Astrocyte of the cerebellum (primary cell): ENCODE measurements at regions not wholly inside any gene's neighbourhood (a gene's known extent, or its start where the extent isn't known, plus 50 kb on each side); places are given as distances from the start of the nearest gene placed in this dataset.

ENCODE experiments used
- DNase-seq: peaks from one replicate; pipeline ENCODE4 v3.0.0-alpha.2; 2011; ENCODE audit warnings: low read depth
- H3K4me3 ChIP-seq: 2 replicates; pipeline ENCODE4 v1.5.1; 2011; ENCODE audit warnings: mild to moderate bottlenecking, low read depth, low read length, moderate library complexity
- in situ Hi-C: cut with HindIII; loops from 2 replicates; pipeline ENCODE4 v1.10.0; 2017; ENCODE audit warnings: low sequenced_read_pairs
- TF ChIP-seq, protein P1 (sequence below): IDR thresholded peaks from 2 replicates; pipeline ENCODE4 v1.5.1; 2012; ENCODE audit warnings: low read length, low read depth, moderate library complexity, mild to moderate bottlenecking; ENCODE audit errors: missing control alignments

GRCh38 chr4:18234108-18234507 lies 212.6 kb upstream of the LCORL start:
- in situ Hi-C loops = no loop called here
- no peak for DNase-seq
- TF ChIP-seq, protein P1, sequence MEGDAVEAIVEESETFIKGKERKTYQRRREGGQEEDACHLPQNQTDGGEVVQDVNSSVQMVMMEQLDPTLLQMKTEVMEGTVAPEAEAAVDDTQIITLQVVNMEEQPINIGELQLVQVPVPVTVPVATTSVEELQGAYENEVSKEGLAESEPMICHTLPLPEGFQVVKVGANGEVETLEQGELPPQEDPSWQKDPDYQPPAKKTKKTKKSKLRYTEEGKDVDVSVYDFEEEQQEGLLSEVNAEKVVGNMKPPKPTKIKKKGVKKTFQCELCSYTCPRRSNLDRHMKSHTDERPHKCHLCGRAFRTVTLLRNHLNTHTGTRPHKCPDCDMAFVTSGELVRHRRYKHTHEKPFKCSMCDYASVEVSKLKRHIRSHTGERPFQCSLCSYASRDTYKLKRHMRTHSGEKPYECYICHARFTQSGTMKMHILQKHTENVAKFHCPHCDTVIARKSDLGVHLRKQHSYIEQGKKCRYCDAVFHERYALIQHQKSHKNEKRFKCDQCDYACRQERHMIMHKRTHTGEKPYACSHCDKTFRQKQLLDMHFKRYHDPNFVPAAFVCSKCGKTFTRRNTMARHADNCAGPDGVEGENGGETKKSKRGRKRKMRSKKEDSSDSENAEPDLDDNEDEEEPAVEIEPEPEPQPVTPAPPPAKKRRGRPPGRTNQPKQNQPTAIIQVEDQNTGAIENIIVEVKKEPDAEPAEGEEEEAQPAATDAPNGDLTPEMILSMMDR = no peak
- no peak overlapping the region for H3K4me3 ChIP-seq

- H3K4me3 ChIP-seq = no peak overlapping the region
- DNase-seq = no peak
- TF ChIP-seq, protein P1 = no peak
- in situ Hi-C loops = no loop called here
Measured at GRCh38 chr4:18231726-18232125, 210.2 kb upstream of the LCORL start.

DNA sequence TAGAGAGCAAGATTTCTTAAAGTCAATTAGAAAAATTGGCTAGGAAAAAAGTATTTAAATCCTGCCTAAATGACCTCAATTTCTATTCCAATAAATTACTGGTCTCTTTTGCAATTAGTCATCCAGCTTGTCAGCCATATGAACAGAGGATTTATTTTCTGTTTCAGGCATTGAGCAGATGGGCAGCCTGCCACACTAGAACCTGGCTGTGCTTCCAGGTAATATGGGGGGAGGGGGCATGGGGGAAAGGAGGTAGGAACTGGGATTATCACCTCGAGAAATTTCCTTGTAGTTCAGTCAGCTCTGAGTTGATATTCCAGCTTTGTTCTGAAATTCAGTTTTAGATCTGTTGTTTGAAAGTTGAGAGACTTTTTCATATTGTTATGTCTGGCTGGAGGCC lies 206.3 kb upstream of the LCORL start:
- DNase-seq = no peak
- in situ Hi-C loops = no loop called here
- no peak overlapping the region for H3K4me3 ChIP-seq
- TF ChIP-seq, protein P1 = no peak

DNA sequence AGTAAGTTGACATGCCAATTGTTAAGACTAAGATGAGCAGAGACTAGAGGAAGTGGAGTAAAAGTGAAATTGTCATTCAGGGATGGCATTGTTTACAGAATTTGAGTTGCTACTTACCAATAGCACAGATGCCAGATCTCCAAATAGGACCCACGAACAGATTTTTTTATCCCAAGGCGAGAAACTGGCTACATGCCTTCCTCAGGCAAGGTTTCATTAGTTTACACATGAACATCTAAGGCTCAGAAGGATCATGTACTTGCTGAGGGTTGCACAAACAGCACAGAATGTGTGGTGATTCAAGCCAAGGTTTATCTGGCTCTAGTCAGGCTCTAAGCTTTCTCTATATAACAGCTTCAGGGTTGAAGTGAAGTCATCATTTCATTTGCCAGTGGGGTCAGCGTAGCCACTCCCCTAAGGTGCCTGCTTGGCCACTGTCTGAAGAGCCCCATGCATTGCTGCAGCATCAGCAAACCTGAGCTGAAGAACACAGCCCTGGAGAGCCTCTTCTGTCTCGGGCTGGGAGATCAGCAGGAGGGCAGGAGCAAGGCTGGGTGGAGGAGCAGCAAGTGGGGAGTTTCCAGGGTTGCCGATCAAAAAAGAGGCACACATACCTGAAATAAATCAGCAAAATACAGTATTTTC lies 193.0 kb upstream of the LCORL start:
- no peak overlapping the region for H3K4me3 ChIP-seq
- in situ Hi-C loops = no loop called here
- DNase-seq = no peak
- TF ChIP-seq, protein P1 = no peak

DNA sequence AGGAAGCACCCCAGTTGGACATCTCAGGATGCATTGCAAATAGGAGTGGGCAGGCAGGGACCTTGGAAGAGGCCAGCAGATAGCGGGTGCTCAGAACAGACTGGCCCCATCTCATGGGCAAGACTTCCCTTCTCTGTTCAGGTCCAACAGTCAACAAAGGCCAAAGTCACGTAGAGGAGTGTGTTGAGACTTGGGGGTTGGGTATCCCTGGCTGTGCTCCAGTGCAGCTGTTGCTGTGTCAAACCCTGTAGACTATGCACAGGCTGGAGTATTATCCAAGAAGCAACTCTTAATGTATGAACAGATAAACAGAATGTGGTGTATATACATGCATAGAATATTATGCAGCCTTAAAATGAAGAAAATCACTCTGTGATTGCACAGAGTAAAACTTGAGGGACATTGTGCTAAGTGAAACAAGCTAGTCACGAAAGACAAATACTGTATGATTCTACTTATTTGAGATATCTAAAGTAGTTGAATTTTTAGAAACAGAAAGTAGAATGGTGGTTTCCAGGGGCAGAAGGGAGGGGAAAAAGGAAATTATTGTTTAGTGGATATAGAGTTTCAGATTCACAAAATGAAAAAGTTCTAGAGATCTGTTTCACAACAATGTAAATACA lies 192.1 kb upstream of the LCORL start:
- TF ChIP-seq, protein P1 = no peak
- no peak for DNase-seq
- in situ Hi-C loops = no loop called here
- no peak overlapping the region for H3K4me3 ChIP-seq

GRCh38 chr4:18209448-18209847 lies 187.9 kb upstream of the LCORL start:
- in situ Hi-C loops = no loop called here
- TF ChIP-seq, protein P1 = no peak
- DNase-seq = no peak
- H3K4me3 ChIP-seq = no peak overlapping the region
